Skeletal muscle satellite cell (primary cell): ENCODE measurements at regions not wholly inside any gene's neighbourhood (a gene's known extent, or its start where the extent isn't known, plus 50 kb on each side); places are given as distances from the start of the nearest gene placed in this dataset.
"Not testable (repeated sequence)": the region's sequence is repeated elsewhere in the genome, so short reads cannot be mapped to it uniquely, and the experiment has no call there.

Experiments
- H3K27me3 ChIP-seq: 2 replicates; pipeline ENCODE4 v1.7.0; 2013; ENCODE audit warnings: low read length; ENCODE audit not compliant: control insufficient read depth, insufficient read depth
- H3K36me3 ChIP-seq: 2 replicates; pipeline ENCODE4 v1.7.0; 2013; ENCODE audit warnings: mild to moderate bottlenecking, control low read depth, low read length; ENCODE audit not compliant: insufficient read depth
- H3K4me1 ChIP-seq: 2 replicates; pipeline ENCODE4 v1.7.0; 2013; ENCODE audit warnings: low read length; ENCODE audit not compliant: control insufficient read depth, insufficient read depth
- H3K4me2 ChIP-seq: 2 replicates; pipeline ENCODE4 v1.7.0; 2013; ENCODE audit warnings: mild to moderate bottlenecking, low read length
- H3K4me3 ChIP-seq: 2 replicates; pipeline ENCODE4 v1.7.0; 2013; ENCODE audit warnings: low read length
- H3K9ac ChIP-seq: 2 replicates; pipeline ENCODE4 v1.7.0; 2013; ENCODE audit warnings: mild to moderate bottlenecking, low read depth, low read length, moderate library complexity
- H3K9me3 ChIP-seq: replicated peaks from 2 replicates; pipeline ENCODE4 v1.7.0; 2013; ENCODE audit warnings: mild to moderate bottlenecking, control low read depth, low read length

GRCh38 chr4:42313420-42313819 lies 83.9 kb upstream of the SHISA3 start:
- not testable (repeated sequence) for H3K4me2 ChIP-seq, H3K36me3 ChIP-seq, H3K4me3 ChIP-seq, H3K9ac ChIP-seq, H3K27me3 ChIP-seq, H3K4me1 ChIP-seq, H3K9me3 ChIP-seq

- no peaks in the 10 kb centered on the region for H3K36me3 ChIP-seq
- H3K4me1 ChIP-seq: no peaks in the 10 kb centered on the region
- H3K4me3 ChIP-seq: no peak overlapping the region
- no peaks in the 10 kb centered on the region for H3K9me3 ChIP-seq
- H3K27me3 ChIP-seq: no peaks in the 10 kb centered on the region
- H3K4me2 ChIP-seq: no peak overlapping the region
- H3K9ac ChIP-seq: no peak overlapping the region
These were observed 83.4 kb upstream of the SHISA3 start for GRCh38 chr4:42313872-42314271.

- H3K4me2 ChIP-seq: no peak overlapping the region
- H3K4me1 ChIP-seq: no peaks in the 10 kb centered on the region
- no peak overlapping the region for H3K9ac ChIP-seq
- H3K36me3 ChIP-seq: no peaks in the 10 kb centered on the region
- no peak overlapping the region for H3K4me3 ChIP-seq
- H3K9me3 ChIP-seq: no peaks in the 10 kb centered on the region
- no peaks in the 10 kb centered on the region for H3K27me3 ChIP-seq
These were observed 82.1 kb upstream of the SHISA3 start for GRCh38 chr4:42315231-42315630.

GRCh38 chr4:42320822-42321388 lies 76.4 kb upstream of the SHISA3 start:
- Histone ChIP-seq H3K4me2 (no peak overlapping the region), H3K9me3 (no peaks in the 10 kb centered on the region), H3K27me3 (no peaks in the 10 kb centered on the region), H3K9ac (no peak overlapping the region), H3K36me3 (no peaks in the 10 kb centered on the region), H3K4me1 (no peaks in the 10 kb centered on the region), H3K4me3 (no peak overlapping the region)

GRCh38 chr4:42326040-42326439 lies 71.2 kb upstream of the SHISA3 start:
- Histone ChIP-seq H3K9me3 (no peaks in the 10 kb centered on the region), H3K4me2 (no peak overlapping the region), H3K4me1 (no peaks in the 10 kb centered on the region), H3K27me3 (no peaks in the 10 kb centered on the region), H3K4me3 (no peak overlapping the region), H3K9ac (no peak overlapping the region), H3K36me3 (no peaks in the 10 kb centered on the region)

GRCh38 chr4:42326524-42326923 lies 70.8 kb upstream of the SHISA3 start:
- no peaks in the 10 kb centered on the region for H3K4me1 ChIP-seq
- no peaks in the 10 kb centered on the region for H3K36me3 ChIP-seq
- no peak overlapping the region for H3K4me3 ChIP-seq
- H3K9me3 ChIP-seq: no peaks in the 10 kb centered on the region
- no peak overlapping the region for H3K9ac ChIP-seq
- no peak overlapping the region for H3K4me2 ChIP-seq
- H3K27me3 ChIP-seq: no peaks in the 10 kb centered on the region

- H3K9ac ChIP-seq: no peak overlapping the region
These were observed 70.0 kb upstream of the SHISA3 start for GRCh38 chr4:42327323-42327722.

GRCh38 chr4:42328978-42329377 lies 68.3 kb upstream of the SHISA3 start:
- Histone ChIP-seq H3K9me3 (no peaks in the 10 kb centered on the region), H3K9ac (no peak overlapping the region), H3K36me3 (no peaks in the 10 kb centered on the region), H3K4me2 (no peak overlapping the region), H3K4me3 (no peak overlapping the region), H3K27me3 (no peaks in the 10 kb centered on the region), H3K4me1 (no peaks in the 10 kb centered on the region)

More at GRCh38 chr4:42327323-42327722, 70.0 kb upstream of the SHISA3 start:
- H3K4me2 ChIP-seq: no peak overlapping the region
- no peaks in the 10 kb centered on the region for H3K9me3 ChIP-seq
- H3K4me3 ChIP-seq: no peak overlapping the region
- no peaks in the 10 kb centered on the region for H3K27me3 ChIP-seq
- H3K4me1 ChIP-seq: no peaks in the 10 kb centered on the region
- no peaks in the 10 kb centered on the region for H3K36me3 ChIP-seq

GRCh38 chr4:42329421-42329820 lies 67.9 kb upstream of the SHISA3 start:
- Histone ChIP-seq H3K4me1 (no peaks in the 10 kb centered on the region), H3K9ac (no peak overlapping the region), H3K36me3 (no peaks in the 10 kb centered on the region), H3K4me3 (no peak overlapping the region), H3K9me3 (no peaks in the 10 kb centered on the region), H3K4me2 (no peak overlapping the region), H3K27me3 (no peaks in the 10 kb centered on the region)

- no peak overlapping the region for H3K9ac ChIP-seq
- no peak overlapping the region for H3K4me3 ChIP-seq
- H3K4me2 ChIP-seq: no peak overlapping the region
- no peaks in the 10 kb centered on the region for H3K36me3 ChIP-seq
- no peaks in the 10 kb centered on the region for H3K9me3 ChIP-seq
- no peaks in the 10 kb centered on the region for H3K4me1 ChIP-seq
- H3K27me3 ChIP-seq: no peaks in the 10 kb centered on the region
These were observed 67.2 kb upstream of the SHISA3 start for GRCh38 chr4:42330002-42330592.

- H3K36me3 ChIP-seq: no peaks in the 10 kb centered on the region
- H3K4me2 ChIP-seq: no peak overlapping the region
- no peaks in the 10 kb centered on the region for H3K9me3 ChIP-seq
- H3K4me1 ChIP-seq: no peaks in the 10 kb centered on the region
- H3K9ac ChIP-seq: no peak overlapping the region
- no peaks in the 10 kb centered on the region for H3K27me3 ChIP-seq
- H3K4me3 ChIP-seq: no peak overlapping the region
These were observed 66.2 kb upstream of the SHISA3 start for GRCh38 chr4:42331040-42331439.

- Histone ChIP-seq H3K4me1 (no peaks in the 10 kb centered on the region), H3K27me3 (no peaks in the 10 kb centered on the region), H3K36me3 (no peaks in the 10 kb centered on the region), H3K9me3 (no peaks in the 10 kb centered on the region), H3K4me2 (no peak overlapping the region), H3K9ac (no peak overlapping the region), H3K4me3 (no peak overlapping the region)
These were observed 65.3 kb upstream of the SHISA3 start for GRCh38 chr4:42331914-42332368.
